Gastrocnemius medialis (tissue), 4 donors: ENCODE measurements at regions not wholly inside any gene's neighbourhood (a gene's known extent, or its start where the extent isn't known, plus 50 kb on each side); places are given as distances from the start of the nearest gene placed in this dataset.

ENCODE experiments used
- ATAC-seq, 2 donors: fragments of 150-250 bp; one replicate each; pipeline ENCODE4 v1.9.1; 2016
- DNase-seq, 2 donors: peaks; one replicate each; pipeline ENCODE4 v3.0.0-alpha.2; 2019
- H3K27ac ChIP-seq, 4 donors: fragments of 200-600 bp; sonication (generic); 1 replicate in 1 of 4; 2 replicates in 3 of 4; pipeline ENCODE4 v1.5.1; 2016 to 2018; ENCODE audit warnings: mild to moderate bottlenecking in 2 of 4, moderate library complexity in 1 of 4
- H3K27me3 ChIP-seq, 3 donors: fragments of 200-600 bp; sonication (generic) in 2 of 3; 1 replicate in 1 of 3; 2 replicates in 2 of 3; pipeline versions ENCODE4 v1.5.1 to v1.6.0; 2016 to 2019; ENCODE audit warnings: mild to moderate bottlenecking in 1 of 3, moderate library complexity in 1 of 3
- H3K36me3 ChIP-seq, 2 donors: fragments of 200-600 bp; sonication (generic) in 1 of 2; one replicate each; pipeline ENCODE4 v1.5.1; 2017 to 2018
- H3K4me1 ChIP-seq, 2 donors: fragments of 200-600 bp; sonication (generic) in 1 of 2; one replicate each; pipeline ENCODE4 v1.5.1; 2016 to 2017; ENCODE audit warnings: mild to moderate bottlenecking in 2 of 2
- H3K4me3 ChIP-seq, 4 donors: fragments of 200-600 bp; sonication (generic) in 3 of 4; 1 replicate in 1 of 4; 2 replicates in 3 of 4; pipeline ENCODE4 v1.5.1; 2016 to 2019; ENCODE audit warnings: mild to moderate bottlenecking in 2 of 4
- H3K9me3 ChIP-seq, 3 donors: fragments of 200-600 bp; sonication (generic) in 2 of 3; 1 replicate in 1 of 3; 2 replicates in 2 of 3; pipeline ENCODE4 v1.5.1; 2016 to 2019
- CTCF ChIP-seq, 5 experiments: fragments of 450-650 bp in 3 of 5; fragments of 200-600 bp in 2 of 5; sonication (generic) in 2 of 5; IDR thresholded peaks in 4 of 5; conservative IDR thresholded peaks in 1 of 5; 1 replicate in 4 of 5; 2 replicates in 1 of 5; pipeline ENCODE4 v1.5.1; 2016 to 2019; ENCODE audit warnings: antibody characterized with exemption in 5 of 5, mild to moderate bottlenecking in 3 of 5, moderate library complexity in 3 of 5
- POLR2A ChIP-seq, 2 donors: fragments of 450-650 bp; IDR thresholded peaks; one replicate each; pipeline ENCODE4 v1.6.1; 2017; ENCODE audit warnings: antibody characterized with exemption in 2 of 2, mild to moderate bottlenecking in 2 of 2, moderate library complexity in 2 of 2
- in situ Hi-C, 4 donors: fragments of 200-750 bp; cut with MboI; loops; one replicate each; pipeline versions ENCODE4 v1.15.0 to v1.8.0; 2017; ENCODE audit warnings: low sequenced_read_pairs in 4 of 4
- intact Hi-C: fragments of 100-400 bp; cut with DNase I; formaldehyde crosslinking; loops from one replicate; pipeline ENCODE4 v1.15.1; 2023; ENCODE audit warnings: low total_unique reads

- peaks cover 0 to 8% (median 5%) of the 10 kb centered on the region in 3 donors for H3K9me3 ChIP-seq
- in situ Hi-C loops: no loop called here
- H3K4me1 ChIP-seq: no peaks in the 10 kb centered on the region
Measured at GRCh38 chr3:135728007-135728721, 237.4 kb upstream of the PPP2R3A start.

GRCh38 chr3:135731546-135731945 is 234.0 kb upstream of the PPP2R3A start:
- DNase-seq (no peak), ATAC-seq (no peak)
- H3K27ac ChIP-seq: no peak overlapping the region
- intact Hi-C loops: no loop called here
- TF ChIP-seq CTCF (IDR thresholded peaks at IDR 0.05 in 4 of 5, conservative IDR thresholded peaks at IDR 0.05 in 1 of 5) (no peak), POLR2A (IDR thresholded peaks at IDR 0.05) (no peak)
- H3K27me3 ChIP-seq: no peaks in the 10 kb centered on the region
- no peak overlapping the region for H3K4me3 ChIP-seq
- in situ Hi-C loops: no loop called here
- H3K36me3 ChIP-seq: no peaks in the 10 kb centered on the region
- H3K4me1 ChIP-seq: no peaks in the 10 kb centered on the region
- H3K9me3 ChIP-seq: peaks cover 0 to 4% (median 0%) of the 10 kb centered on the region in 3 donors

More at GRCh38 chr3:135728007-135728721, 237.4 kb upstream of the PPP2R3A start:
- Histone ChIP-seq H3K4me3 (no peak overlapping the region), H3K27me3 (no peaks in the 10 kb centered on the region), H3K27ac (no peak overlapping the region), H3K36me3 (no peaks in the 10 kb centered on the region)
- TF ChIP-seq CTCF (IDR thresholded peaks at IDR 0.05 in 4 of 5, conservative IDR thresholded peaks at IDR 0.05 in 1 of 5) (no peak), POLR2A (IDR thresholded peaks at IDR 0.05) (no peak)
- ATAC-seq: no peak
- no peak for DNase-seq
- intact Hi-C loops: no loop called here

- H3K4me3 ChIP-seq: no peak overlapping the region
- H3K27ac ChIP-seq: no peak overlapping the region
- intact Hi-C loops: no loop called here
- no peaks in the 10 kb centered on the region for H3K36me3 ChIP-seq
- peaks cover 0 to 7% (median 0%) of the 10 kb centered on the region in 3 donors for H3K9me3 ChIP-seq
- H3K4me1 ChIP-seq: no peaks in the 10 kb centered on the region
- no peaks in the 10 kb centered on the region for H3K27me3 ChIP-seq
- DNase-seq (no peak), ATAC-seq (no peak)
- TF ChIP-seq POLR2A (IDR thresholded peaks at IDR 0.05) (no peak), CTCF (IDR thresholded peaks at IDR 0.05 in 4 of 5, conservative IDR thresholded peaks at IDR 0.05 in 1 of 5) (no peak)
- in situ Hi-C loops: no loop called here
Measured at GRCh38 chr3:135736740-135737139, 228.8 kb upstream of the PPP2R3A start.

GRCh38 chr3:135739779-135740178 is 225.7 kb upstream of the PPP2R3A start:
- no peak for TF ChIP-seq POLR2A (IDR thresholded peaks at IDR 0.05)
- Histone ChIP-seq H3K4me3 (no peak overlapping the region), H3K9me3 (peaks cover 0 to 7% (median 0%) of the 10 kb centered on the region in 3 donors), H3K36me3 (no peaks in the 10 kb centered on the region), H3K4me1 (no peaks in the 10 kb centered on the region), H3K27me3 (no peaks in the 10 kb centered on the region), H3K27ac (no peak overlapping the region)
- no peak for ATAC-seq
- in situ Hi-C loops (no loop called here), intact Hi-C loops (no loop called here)
- DNase-seq: no peak

DNA sequence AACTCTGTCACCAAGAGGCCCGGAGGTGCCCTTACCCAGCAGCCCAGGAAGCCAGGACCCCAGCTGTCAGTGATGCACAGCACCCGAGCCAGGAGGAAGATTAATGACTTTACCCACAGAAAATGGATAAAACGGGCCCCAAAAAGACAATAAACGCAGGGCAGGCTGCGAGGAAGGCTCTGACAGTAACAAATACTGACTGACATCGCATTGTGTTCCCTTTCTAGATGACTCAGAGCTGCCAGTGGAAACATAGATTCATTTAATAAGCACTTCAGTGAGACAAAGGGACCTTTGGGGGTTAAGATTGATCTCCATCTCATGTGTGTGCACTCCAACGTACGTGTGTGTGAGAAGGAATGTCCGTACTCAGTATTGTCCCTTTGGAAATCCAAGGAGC is 225.3 kb upstream of the PPP2R3A start:
- Histone ChIP-seq H3K27ac (no peak overlapping the region), H3K27me3 (no peaks in the 10 kb centered on the region), H3K36me3 (no peaks in the 10 kb centered on the region), H3K9me3 (peaks cover 0 to 7% (median 0%) of the 10 kb centered on the region in 3 donors), H3K4me1 (no peaks in the 10 kb centered on the region), H3K4me3 (no peak overlapping the region)
- no peak for TF ChIP-seq CTCF (IDR thresholded peaks at IDR 0.05 in 4 of 5, conservative IDR thresholded peaks at IDR 0.05 in 1 of 5)
- TF ChIP-seq POLR2A (IDR thresholded peaks at IDR 0.05): no peak
- intact Hi-C loops: no loop called here
- in situ Hi-C loops: no loop called here
- ATAC-seq (no peak), DNase-seq (no peak)
